ENCODE measurements at regions not wholly inside any gene's neighbourhood (a gene's known extent, or its start where the extent isn't known, plus 50 kb on each side); places are given as distances from the start of the nearest gene placed in this dataset.

GRCh38 chr9:17018540-17019196 lies 116.2 kb upstream of the CNTLN start:
- TF ChIP-seq CTCF (IDR thresholded peaks at IDR 0.05), result no peak
- H3K36me3 ChIP-seq, result no peaks in the 10 kb centered on the region
- DNase-seq, result no peak
- no peaks in the 10 kb centered on the region for H3K4me1 ChIP-seq
- intact Hi-C loops (cut with DNase I), result no loop called here
- no peaks in the 10 kb centered on the region for H3K27me3 ChIP-seq
- no peak for ATAC-seq
- no peak overlapping the region for H3K27ac ChIP-seq
- no peaks in the 10 kb centered on the region for H3K9me3 ChIP-seq
- H3K4me3 ChIP-seq, result no peak overlapping the region

GRCh38 chr9:17017931-17018491 lies 116.8 kb upstream of the CNTLN start:
- Histone ChIP-seq H3K27me3 (no peaks in the 10 kb centered on the region), H3K4me1 (no peaks in the 10 kb centered on the region), H3K9me3 (no peaks in the 10 kb centered on the region), H3K27ac (no peak overlapping the region), H3K4me3 (no peak overlapping the region), H3K36me3 (no peaks in the 10 kb centered on the region)
- intact Hi-C loops (cut with DNase I), result no loop called here
- TF ChIP-seq CTCF (IDR thresholded peaks at IDR 0.05), result no peak
- ATAC-seq, result peak; percentile 48
- DNase-seq, result no peak

- TF ChIP-seq CTCF (IDR thresholded peaks at IDR 0.05), result no peak
- H3K27me3 ChIP-seq, result no peaks in the 10 kb centered on the region
- no peaks in the 10 kb centered on the region for H3K4me1 ChIP-seq
- H3K36me3 ChIP-seq, result no peaks in the 10 kb centered on the region
- intact Hi-C loops (cut with DNase I), result no loop called here
- H3K9me3 ChIP-seq, result no peaks in the 10 kb centered on the region
- H3K27ac ChIP-seq, result no peak overlapping the region
- no peak for DNase-seq
- no peak for ATAC-seq
- no peak overlapping the region for H3K4me3 ChIP-seq
Observed at GRCh38 chr9:17013891-17014290, 120.9 kb upstream of the CNTLN start.

GRCh38 chr9:17013010-17013409 lies 121.8 kb upstream of the CNTLN start:
- H3K9me3 ChIP-seq, result no peaks in the 10 kb centered on the region
- intact Hi-C loops (cut with DNase I), result no loop called here
- ATAC-seq, result no peak
- no peak for TF ChIP-seq CTCF (IDR thresholded peaks at IDR 0.05)
- no peak overlapping the region for H3K27ac ChIP-seq
- no peak for DNase-seq
- H3K27me3 ChIP-seq, result no peaks in the 10 kb centered on the region
- no peaks in the 10 kb centered on the region for H3K4me1 ChIP-seq
- H3K36me3 ChIP-seq, result no peaks in the 10 kb centered on the region
- H3K4me3 ChIP-seq, result no peak overlapping the region

GRCh38 chr9:17011880-17012279 lies 123.0 kb upstream of the CNTLN start:
- Histone ChIP-seq H3K4me3 (no peak overlapping the region), H3K9me3 (no peaks in the 10 kb centered on the region), H3K27ac (no peak overlapping the region), H3K27me3 (no peaks in the 10 kb centered on the region), H3K36me3 (no peaks in the 10 kb centered on the region), H3K4me1 (no peaks in the 10 kb centered on the region)
- intact Hi-C loops (cut with DNase I), result no loop called here
- DNase-seq (no peak), ATAC-seq (no peak)
- no peak for TF ChIP-seq CTCF (IDR thresholded peaks at IDR 0.05)
